ENCODE measurements at regions not wholly inside any gene's neighbourhood (a gene's known extent, or its start where the extent isn't known, plus 50 kb on each side); places are given as distances from the start of the nearest gene placed in this dataset.

DNA sequence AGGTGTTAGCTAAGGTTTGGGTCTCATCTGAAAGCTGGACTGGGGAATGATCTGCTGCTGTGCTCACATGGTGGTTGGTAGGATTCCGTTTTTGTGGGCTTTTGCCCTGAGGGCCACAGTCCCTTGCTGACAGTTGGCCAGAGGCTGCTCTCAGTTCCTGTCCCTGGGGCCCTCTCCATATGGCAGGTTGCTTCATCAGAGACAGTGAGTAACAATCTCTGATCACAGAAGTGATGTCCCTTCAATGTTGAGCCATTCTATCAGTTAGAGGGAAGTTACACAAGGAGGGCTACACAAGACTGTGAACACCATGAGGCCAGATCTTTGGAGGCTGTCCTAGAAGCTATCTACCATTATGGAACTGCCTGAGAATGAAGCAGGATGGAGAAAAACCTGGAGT lies 137.2 kb downstream of the AACS start:
- TF ChIP-seq, protein P1, sequence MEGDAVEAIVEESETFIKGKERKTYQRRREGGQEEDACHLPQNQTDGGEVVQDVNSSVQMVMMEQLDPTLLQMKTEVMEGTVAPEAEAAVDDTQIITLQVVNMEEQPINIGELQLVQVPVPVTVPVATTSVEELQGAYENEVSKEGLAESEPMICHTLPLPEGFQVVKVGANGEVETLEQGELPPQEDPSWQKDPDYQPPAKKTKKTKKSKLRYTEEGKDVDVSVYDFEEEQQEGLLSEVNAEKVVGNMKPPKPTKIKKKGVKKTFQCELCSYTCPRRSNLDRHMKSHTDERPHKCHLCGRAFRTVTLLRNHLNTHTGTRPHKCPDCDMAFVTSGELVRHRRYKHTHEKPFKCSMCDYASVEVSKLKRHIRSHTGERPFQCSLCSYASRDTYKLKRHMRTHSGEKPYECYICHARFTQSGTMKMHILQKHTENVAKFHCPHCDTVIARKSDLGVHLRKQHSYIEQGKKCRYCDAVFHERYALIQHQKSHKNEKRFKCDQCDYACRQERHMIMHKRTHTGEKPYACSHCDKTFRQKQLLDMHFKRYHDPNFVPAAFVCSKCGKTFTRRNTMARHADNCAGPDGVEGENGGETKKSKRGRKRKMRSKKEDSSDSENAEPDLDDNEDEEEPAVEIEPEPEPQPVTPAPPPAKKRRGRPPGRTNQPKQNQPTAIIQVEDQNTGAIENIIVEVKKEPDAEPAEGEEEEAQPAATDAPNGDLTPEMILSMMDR (conservative IDR thresholded peaks at IDR 0.05; ENCODE audit: low read depth, low read length): no peak
- no peak for TF ChIP-seq EZH2 (IDR thresholded peaks at IDR 0.05; ENCODE audit: low read length, unreplicated experiment)
- TF ChIP-seq EZH2phosphoT487 (IDR thresholded peaks at IDR 0.05; ENCODE audit: borderline replicate concordance, low read length): no peak

Data from PC-3 (cell line).